Astrocyte of the cerebellum (primary cell): ENCODE measurements at regions not wholly inside any gene's neighbourhood (a gene's known extent, or its start where the extent isn't known, plus 50 kb on each side); places are given as distances from the start of the nearest gene placed in this dataset.
"Not testable (repeated sequence)": the region's sequence is repeated elsewhere in the genome, so short reads cannot be mapped to it uniquely, and the experiment has no call there.

Experiments
- DNase-seq: peaks from one replicate; pipeline ENCODE4 v3.0.0-alpha.2; 2011; ENCODE audit warnings: low read depth
- H3K4me3 ChIP-seq: 2 replicates; pipeline ENCODE4 v1.5.1; 2011; ENCODE audit warnings: mild to moderate bottlenecking, low read depth, low read length, moderate library complexity
- in situ Hi-C: cut with HindIII; loops from 2 replicates; pipeline ENCODE4 v1.10.0; 2017; ENCODE audit warnings: low sequenced_read_pairs
- TF ChIP-seq, protein P1 (sequence below): IDR thresholded peaks from 2 replicates; pipeline ENCODE4 v1.5.1; 2012; ENCODE audit warnings: low read length, low read depth, moderate library complexity, mild to moderate bottlenecking; ENCODE audit errors: missing control alignments

DNA sequence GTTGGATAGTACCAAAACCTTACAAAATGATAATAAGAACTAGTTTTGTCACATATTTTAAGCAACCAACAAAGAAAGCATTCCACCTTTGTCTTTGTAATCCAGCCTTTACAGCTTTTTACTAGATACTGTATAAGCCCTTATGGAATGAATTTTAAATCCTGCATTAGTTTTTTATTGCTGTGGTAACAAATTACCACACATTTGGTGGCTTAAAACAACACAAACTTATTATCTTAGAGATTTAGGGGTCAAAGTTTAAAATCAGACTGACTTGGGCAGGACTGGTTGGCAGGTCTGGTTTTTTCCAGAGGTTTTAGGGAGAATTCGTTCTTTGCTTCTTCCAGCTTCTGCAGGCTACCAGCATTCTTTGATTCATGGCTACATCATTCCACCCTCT is 108.5 kb upstream of the NLGN1 start:
- no peak for DNase-seq
- in situ Hi-C loops: no loop called here
- H3K4me3 ChIP-seq: no peak overlapping the region
- TF ChIP-seq, protein P1, sequence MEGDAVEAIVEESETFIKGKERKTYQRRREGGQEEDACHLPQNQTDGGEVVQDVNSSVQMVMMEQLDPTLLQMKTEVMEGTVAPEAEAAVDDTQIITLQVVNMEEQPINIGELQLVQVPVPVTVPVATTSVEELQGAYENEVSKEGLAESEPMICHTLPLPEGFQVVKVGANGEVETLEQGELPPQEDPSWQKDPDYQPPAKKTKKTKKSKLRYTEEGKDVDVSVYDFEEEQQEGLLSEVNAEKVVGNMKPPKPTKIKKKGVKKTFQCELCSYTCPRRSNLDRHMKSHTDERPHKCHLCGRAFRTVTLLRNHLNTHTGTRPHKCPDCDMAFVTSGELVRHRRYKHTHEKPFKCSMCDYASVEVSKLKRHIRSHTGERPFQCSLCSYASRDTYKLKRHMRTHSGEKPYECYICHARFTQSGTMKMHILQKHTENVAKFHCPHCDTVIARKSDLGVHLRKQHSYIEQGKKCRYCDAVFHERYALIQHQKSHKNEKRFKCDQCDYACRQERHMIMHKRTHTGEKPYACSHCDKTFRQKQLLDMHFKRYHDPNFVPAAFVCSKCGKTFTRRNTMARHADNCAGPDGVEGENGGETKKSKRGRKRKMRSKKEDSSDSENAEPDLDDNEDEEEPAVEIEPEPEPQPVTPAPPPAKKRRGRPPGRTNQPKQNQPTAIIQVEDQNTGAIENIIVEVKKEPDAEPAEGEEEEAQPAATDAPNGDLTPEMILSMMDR: no peak

DNA sequence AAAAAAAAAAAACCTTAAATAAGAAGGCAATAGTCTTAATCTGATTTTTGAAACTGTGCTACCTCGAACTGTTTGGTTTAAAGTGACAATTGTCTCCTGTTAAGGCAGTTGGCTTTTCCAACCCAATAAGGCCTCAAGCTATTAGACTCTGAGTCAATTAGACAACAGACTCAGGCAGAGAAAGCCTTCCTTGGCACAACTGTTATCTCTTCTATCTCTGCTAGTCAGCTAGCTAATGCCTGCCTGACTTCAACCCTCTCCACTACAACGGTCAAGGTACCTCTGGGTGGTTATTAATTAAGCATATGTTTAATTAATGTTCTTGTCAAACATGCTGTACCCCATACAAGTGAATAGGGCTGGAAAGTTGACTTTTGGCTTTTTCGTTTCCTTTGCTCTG is 110.2 kb upstream of the NLGN1 start:
- in situ Hi-C loops: no loop called here
- DNase-seq: no peak
- TF ChIP-seq, protein P1: no peak
- H3K4me3 ChIP-seq: no peak overlapping the region

DNA sequence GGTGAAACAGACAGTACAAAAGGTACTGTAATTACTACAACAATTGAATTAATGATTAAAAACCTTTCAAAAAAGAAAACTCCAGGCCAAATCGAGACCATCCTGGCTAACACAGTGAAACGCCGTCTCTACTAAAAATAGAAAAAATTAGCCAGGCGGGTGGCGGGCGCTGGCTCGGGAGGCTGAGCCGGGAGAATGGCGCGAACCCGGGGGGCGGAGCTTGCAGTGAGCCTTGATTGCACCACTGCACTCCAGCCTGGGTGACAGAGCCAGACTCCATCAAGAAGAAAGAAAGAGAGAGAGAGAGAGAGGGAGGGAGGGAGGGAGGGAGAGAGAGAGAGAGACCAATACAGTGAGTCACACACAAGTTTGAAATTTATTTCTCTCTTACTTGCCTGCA is 111.0 kb upstream of the NLGN1 start:
- DNase-seq, H3K4me3 ChIP-seq, in situ Hi-C loops: not testable (repeated sequence)

DNA sequence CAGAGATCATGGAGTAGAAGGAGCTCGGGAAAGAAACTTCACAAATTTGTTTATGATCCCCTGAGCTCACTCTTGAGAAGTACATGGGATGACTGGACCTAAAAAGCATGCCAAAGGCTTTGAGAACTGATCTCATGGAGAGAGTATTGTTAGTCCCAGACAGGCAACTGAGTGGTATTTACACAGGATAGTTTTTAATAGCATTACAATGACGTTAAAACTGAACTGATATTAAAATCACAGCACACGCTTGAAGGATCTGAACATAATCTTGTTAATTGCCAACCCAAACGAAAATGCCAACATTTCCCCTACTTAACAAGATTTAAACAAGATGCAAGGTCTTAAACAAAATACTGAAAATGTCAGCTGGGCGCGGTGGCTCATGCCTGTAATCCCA is 113.2 kb upstream of the NLGN1 start:
- DNase-seq: no peak
- no peak overlapping the region for H3K4me3 ChIP-seq
- TF ChIP-seq, protein P1: no peak
- in situ Hi-C loops: no loop called here

DNA sequence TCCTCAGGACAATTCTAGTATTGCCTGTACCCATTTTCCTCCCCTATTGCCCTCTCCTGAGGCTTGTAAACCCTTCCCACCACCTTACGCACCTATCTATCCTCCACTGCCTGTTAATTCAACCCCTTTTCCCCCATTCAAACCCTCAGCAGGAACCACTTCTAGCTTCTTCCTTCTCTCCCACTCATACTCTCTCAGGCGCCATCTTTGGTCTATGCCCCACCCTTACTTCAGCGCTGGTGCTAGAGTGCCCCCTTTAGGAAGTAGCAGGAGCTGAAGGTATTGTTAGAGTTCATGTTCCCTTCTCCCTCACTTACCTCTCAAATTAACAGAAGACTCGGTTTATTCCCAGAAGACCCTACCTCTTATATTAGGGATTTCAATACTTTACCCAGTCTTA is 121.8 kb upstream of the NLGN1 start:
- no peak overlapping the region for H3K4me3 ChIP-seq
- in situ Hi-C loops: no loop called here
- TF ChIP-seq, protein P1: no peak
- no peak for DNase-seq

DNA sequence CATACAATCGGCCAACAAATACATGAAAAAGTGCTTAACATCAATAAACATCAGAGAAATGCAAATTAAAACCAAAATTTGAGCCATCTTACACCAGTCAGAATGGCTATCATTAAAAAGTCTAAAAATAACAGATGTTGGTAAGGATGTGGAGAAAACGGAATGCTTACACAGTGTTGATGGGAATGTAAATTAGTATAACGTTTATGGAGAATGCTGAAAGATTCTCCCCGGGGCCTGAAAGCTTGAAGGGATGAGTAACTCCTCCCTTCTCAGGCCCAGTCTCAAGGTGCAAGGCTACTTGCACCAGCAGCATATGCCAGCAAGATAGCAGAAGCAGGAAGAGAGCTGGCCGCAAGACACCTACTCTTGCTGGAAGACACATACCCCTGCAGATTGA is 123.7 kb upstream of the NLGN1 start:
- H3K4me3 ChIP-seq: no peak overlapping the region
- TF ChIP-seq, protein P1: no peak
- in situ Hi-C loops: no loop called here
- DNase-seq: no peak

DNA sequence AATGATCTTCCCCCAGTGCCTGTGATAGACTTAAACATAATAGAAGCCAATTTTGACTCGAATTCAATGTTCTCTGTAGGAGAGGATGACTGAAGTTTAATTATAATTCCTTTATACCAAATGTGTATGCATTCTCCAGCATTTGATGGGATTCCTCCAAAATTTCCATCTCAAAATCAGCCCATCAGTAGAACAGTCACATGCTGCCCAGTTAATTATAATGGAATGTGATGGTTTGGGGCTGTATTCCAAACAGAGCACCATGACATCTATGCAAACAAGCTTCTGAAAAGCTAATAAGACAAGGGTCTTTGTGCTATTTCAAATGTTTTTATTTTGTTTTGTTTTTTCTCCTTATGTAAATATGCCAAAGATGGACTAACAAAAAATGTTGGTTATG is 127.7 kb upstream of the SPATA16 start:
- no peak overlapping the region for H3K4me3 ChIP-seq
- TF ChIP-seq, protein P1: no peak
- no peak for DNase-seq
- in situ Hi-C loops: no loop called here
